ENCODE measurements at regions not wholly inside any gene's neighbourhood (a gene's known extent, or its start where the extent isn't known, plus 50 kb on each side); places are given as distances from the start of the nearest gene placed in this dataset.

- Histone ChIP-seq H2AFZ (replicated peaks) (no peak overlapping the region), H3K9ac (no peak overlapping the region), H4K20me1 (ENCODE audit: low read depth) (no peaks in the 10 kb centered on the region), H3F3A (ENCODE audit: low read depth) (no peaks in the 10 kb centered on the region), H3K4me1 (no peaks in the 10 kb centered on the region), H3K79me2 (ENCODE audit: low read depth) (no peaks in the 10 kb centered on the region), H3K4me2 (no peak overlapping the region), H3K9me3 (ENCODE audit: low read depth) (no peaks in the 10 kb centered on the region), H3K36me3 (no peaks in the 10 kb centered on the region), H3K27me3 (no peaks in the 10 kb centered on the region), H3K27ac (no peak overlapping the region), H3K4me3 (no peak overlapping the region)
- TF ChIP-seq EZH2 (IDR thresholded peaks at IDR 0.05): no peak
- TF ChIP-seq EZH2phosphoT487 (IDR thresholded peaks at IDR 0.05): no peak
- TF ChIP-seq CTCF (IDR thresholded peaks at IDR 0.05): no peak
- Mint-ChIP-seq H3K27ac (peak overlapping the region; percentile 58), H3K36me3 (no peaks in the 10 kb centered on the region), H3K27me3 (ENCODE audit: insufficient read depth, low read depth) (no peaks in the 10 kb centered on the region), H3K9me3 (peaks cover 4% of the 10 kb centered on the region), H3K4me3 (no peak overlapping the region), H3K4me1 (peaks cover 12% of the 10 kb centered on the region)
- DNase-seq (ENCODE audit: low spot score): no peak
Observed at GRCh38 chr3:159432682-159433340, 555.8 kb upstream of the IL12A start.

- Histone ChIP-seq H3K9ac (no peak overlapping the region), H3K4me2 (no peak overlapping the region), H3F3A (ENCODE audit: low read depth) (no peaks in the 10 kb centered on the region), H3K9me3 (ENCODE audit: low read depth) (no peaks in the 10 kb centered on the region), H3K79me2 (ENCODE audit: low read depth) (no peaks in the 10 kb centered on the region), H4K20me1 (ENCODE audit: low read depth) (no peaks in the 10 kb centered on the region), H3K36me3 (no peaks in the 10 kb centered on the region), H3K27me3 (no peaks in the 10 kb centered on the region), H3K27ac (no peak overlapping the region), H3K4me3 (no peak overlapping the region), H3K4me1 (no peaks in the 10 kb centered on the region), H2AFZ (replicated peaks) (no peak overlapping the region)
- H3K27me3 Mint-ChIP-seq (ENCODE audit: insufficient read depth, low read depth): peaks cover 5% of the 10 kb centered on the region
- no peak for DNase-seq (ENCODE audit: low spot score)
- no peak overlapping the region for H3K4me3 Mint-ChIP-seq
- H3K9me3 Mint-ChIP-seq: peaks cover 6% of the 10 kb centered on the region
- no peaks in the 10 kb centered on the region for H3K4me1 Mint-ChIP-seq
- H3K27ac Mint-ChIP-seq: no peak overlapping the region
- no peaks in the 10 kb centered on the region for H3K36me3 Mint-ChIP-seq
- TF ChIP-seq EZH2phosphoT487 (IDR thresholded peaks at IDR 0.05) (no peak), CTCF (IDR thresholded peaks at IDR 0.05) (no peak), EZH2 (IDR thresholded peaks at IDR 0.05) (no peak)
Observed at GRCh38 chr3:159439346-159439745, 549.3 kb upstream of the IL12A start.

- H2AFZ ChIP-seq (replicated peaks): no peak overlapping the region
- no peak overlapping the region for H3K27ac ChIP-seq
- H3K9me3 ChIP-seq (ENCODE audit: low read depth): no peaks in the 10 kb centered on the region
- Mint-ChIP-seq H3K27ac (no peak overlapping the region), H3K9me3 (peaks cover 6% of the 10 kb centered on the region), H3K4me1 (no peaks in the 10 kb centered on the region), H3K4me3 (no peak overlapping the region), H3K27me3 (ENCODE audit: insufficient read depth, low read depth) (peaks cover 5% of the 10 kb centered on the region), H3K36me3 (no peaks in the 10 kb centered on the region)
- no peak overlapping the region for H3K4me3 ChIP-seq
- H3K4me1 ChIP-seq: no peaks in the 10 kb centered on the region
- H3K27me3 ChIP-seq: no peaks in the 10 kb centered on the region
- TF ChIP-seq EZH2 (IDR thresholded peaks at IDR 0.05) (no peak), CTCF (IDR thresholded peaks at IDR 0.05) (no peak), EZH2phosphoT487 (IDR thresholded peaks at IDR 0.05) (no peak)
- no peaks in the 10 kb centered on the region for H3F3A ChIP-seq (ENCODE audit: low read depth)
- H3K79me2 ChIP-seq (ENCODE audit: low read depth): no peaks in the 10 kb centered on the region
- no peaks in the 10 kb centered on the region for H4K20me1 ChIP-seq (ENCODE audit: low read depth)
- H3K9ac ChIP-seq: no peak overlapping the region
- DNase-seq (ENCODE audit: low spot score): no peak
- no peaks in the 10 kb centered on the region for H3K36me3 ChIP-seq
- H3K4me2 ChIP-seq: no peak overlapping the region
Observed at GRCh38 chr3:159441279-159441678, 547.4 kb upstream of the IL12A start.
